Prostate gland (tissue), 2 donors: ENCODE measurements at regions not wholly inside any gene's neighbourhood (a gene's known extent, or its start where the extent isn't known, plus 50 kb on each side); places are given as distances from the start of the nearest gene placed in this dataset.

Source experiments
- DNase-seq: peaks from one replicate; pipeline ENCODE4 v3.0.0-alpha.2; 2019; ENCODE audit warnings: low spot score
- H3K27ac ChIP-seq, 2 donors: fragments of 200-600 bp; sonication (generic); 2 replicates each; pipeline ENCODE4 v1.5.1; 2017 to 2019
- H3K27me3 ChIP-seq: fragments of 200-600 bp; sonication (generic); replicated peaks from 2 replicates; pipeline ENCODE4 v1.5.1; 2019; ENCODE audit not compliant: insufficient read depth
- H3K36me3 ChIP-seq, 2 donors: fragments of 200-600 bp; sonication (generic); 1 replicate in 1 of 2; 2 replicates in 1 of 2; pipeline versions ENCODE4 v1.5.1 to v1.8.1; 2017 to 2019
- H3K4me1 ChIP-seq: fragments of 200-600 bp; sonication (generic); replicated peaks from 2 replicates; pipeline ENCODE4 v1.5.1; 2019
- H3K4me3 ChIP-seq, 2 donors: fragments of 200-600 bp; sonication (generic); 2 replicates each; pipeline ENCODE4 v1.5.1; 2017 to 2019
- H3K9me3 ChIP-seq: fragments of 200-600 bp; sonication (generic); 2 replicates; pipeline ENCODE4 v1.5.1; 2017
- CTCF ChIP-seq, 4 experiments: fragments of 200-600 bp in 2 of 4; fragments of 450-650 bp in 2 of 4; sonication (generic) in 2 of 4; IDR thresholded peaks; 1 replicate in 3 of 4; 2 replicates in 1 of 4; pipeline ENCODE4 v1.5.1; 2016 to 2019; ENCODE audit warnings: antibody characterized with exemption in 4 of 4, mild to moderate bottlenecking in 2 of 4, moderate library complexity in 2 of 4
- POLR2A ChIP-seq: fragments of 450-650 bp; IDR thresholded peaks from one replicate; pipeline ENCODE4 v1.6.1; 2016; ENCODE audit warnings: antibody characterized with exemption, mild to moderate bottlenecking
- POLR2AphosphoS5 ChIP-seq: sonication (generic); formaldehyde crosslinking; IDR thresholded peaks from one replicate; pipeline ENCODE4 v1.6.1; 2017; ENCODE audit warnings: antibody characterized with exemption
- WGBS: methylation state at CpG from one replicate; pipeline ENCODE4 v1.1.5; 2018; 5-methylcytosine and 5-hydroxymethylcytosine counted together
- intact Hi-C: fragments of 100-400 bp; cut with DNase I; formaldehyde crosslinking; loops from one replicate; pipeline ENCODE4 v1.14.2; 2022

GRCh38 chr2:136217996-136218395, 100.0 kb upstream of the CXCR4 start:
- WGBS = 81% methylated on average over 3 of the region's 3 CpGs
- Histone ChIP-seq H3K4me1 (no peaks in the 10 kb centered on the region), H3K4me3 (no peak overlapping the region), H3K9me3 (no peaks in the 10 kb centered on the region), H3K27me3 (no peaks in the 10 kb centered on the region), H3K27ac (no peak overlapping the region), H3K36me3 (no peaks in the 10 kb centered on the region)
- no peak for DNase-seq
- TF ChIP-seq POLR2A (no peak), CTCF (IDR thresholded peaks at IDR 0.05) (no peak), POLR2AphosphoS5 (no peak)
- intact Hi-C loops = no loop called here

- WGBS = 93% methylated on average over 5 of the region's 5 CpGs
- no peak overlapping the region for H3K27ac ChIP-seq
- DNase-seq = no peak
- TF ChIP-seq POLR2A (no peak), POLR2AphosphoS5 (no peak), CTCF (IDR thresholded peaks at IDR 0.05) (no peak)
- H3K36me3 ChIP-seq = no peaks in the 10 kb centered on the region
- no peaks in the 10 kb centered on the region for H3K9me3 ChIP-seq
- no peak overlapping the region for H3K4me3 ChIP-seq
- H3K27me3 ChIP-seq = no peaks in the 10 kb centered on the region
- no peaks in the 10 kb centered on the region for H3K4me1 ChIP-seq
- intact Hi-C loops = no loop called here
Observed at GRCh38 chr2:136215908-136216472, 98.0 kb upstream of the CXCR4 start.

GRCh38 chr2:136215449-136215848, 97.5 kb upstream of the CXCR4 start:
- no peak for TF ChIP-seq POLR2A
- TF ChIP-seq POLR2AphosphoS5 = no peak
- TF ChIP-seq CTCF (IDR thresholded peaks at IDR 0.05) = no peak
- H3K36me3 ChIP-seq = no peaks in the 10 kb centered on the region
- no peak overlapping the region for H3K4me3 ChIP-seq
- no peak overlapping the region for H3K27ac ChIP-seq
- H3K27me3 ChIP-seq = no peaks in the 10 kb centered on the region
- H3K9me3 ChIP-seq = no peaks in the 10 kb centered on the region
- WGBS = 94% methylated on average over 2 of the region's 2 CpGs
- no peaks in the 10 kb centered on the region for H3K4me1 ChIP-seq
- no peak for DNase-seq
- intact Hi-C loops = no loop called here

- intact Hi-C loops = no loop called here
- no peak for DNase-seq
- H3K4me1 ChIP-seq = no peaks in the 10 kb centered on the region
- TF ChIP-seq POLR2A = no peak
- no peak for TF ChIP-seq POLR2AphosphoS5
- no peak for TF ChIP-seq CTCF (IDR thresholded peaks at IDR 0.05)
- H3K27me3 ChIP-seq = no peaks in the 10 kb centered on the region
- H3K36me3 ChIP-seq = no peaks in the 10 kb centered on the region
- H3K27ac ChIP-seq = no peak overlapping the region
- H3K9me3 ChIP-seq = no peaks in the 10 kb centered on the region
- 54% methylated on average over 5 of the region's 5 CpGs for WGBS
- no peak overlapping the region for H3K4me3 ChIP-seq
Observed at GRCh38 chr2:136214307-136215200, 96.6 kb upstream of the CXCR4 start.

GRCh38 chr2:136213836-136214235, 95.9 kb upstream of the CXCR4 start:
- no peaks in the 10 kb centered on the region for H3K4me1 ChIP-seq
- no peaks in the 10 kb centered on the region for H3K27me3 ChIP-seq
- WGBS = 84% methylated on average over 3 of the region's 3 CpGs
- intact Hi-C loops = no loop called here
- no peak overlapping the region for H3K4me3 ChIP-seq
- no peaks in the 10 kb centered on the region for H3K36me3 ChIP-seq
- H3K9me3 ChIP-seq = no peaks in the 10 kb centered on the region
- TF ChIP-seq POLR2A (no peak), POLR2AphosphoS5 (no peak), CTCF (IDR thresholded peaks at IDR 0.05) (no peak)
- no peak for DNase-seq
- no peak overlapping the region for H3K27ac ChIP-seq
